NCI-H1930 (cell line): ENCODE measurements at regions not wholly inside any gene's neighbourhood (a gene's known extent, or its start where the extent isn't known, plus 50 kb on each side); places are given as distances from the start of the nearest gene placed in this dataset.

Source experiments
- DNase-seq, 2 experiments: peaks; one replicate each; lab custom pipeline; 2025; lab: John Stamatoyannopoulos, UW

DNA sequence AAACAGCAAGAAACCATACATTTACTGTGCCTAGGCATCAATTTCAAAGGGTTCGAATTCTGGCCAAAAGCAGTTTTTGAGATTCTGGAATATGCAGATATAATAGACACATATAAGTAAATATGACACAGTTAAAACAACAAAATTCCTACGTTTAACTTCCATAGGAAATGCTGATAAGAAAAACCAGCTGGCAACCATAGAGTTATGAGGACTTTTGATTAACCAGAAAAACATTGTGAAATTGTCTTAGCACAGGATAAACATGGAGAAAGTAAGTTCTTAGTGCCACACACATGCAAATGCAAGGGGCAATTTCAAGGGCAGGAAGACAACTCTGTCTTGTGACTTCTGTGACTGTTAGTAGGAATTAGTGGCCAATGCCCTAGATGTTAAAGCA lies 702.1 kb downstream of the TNS3 start:
- DNase-seq, result no peak

DNA sequence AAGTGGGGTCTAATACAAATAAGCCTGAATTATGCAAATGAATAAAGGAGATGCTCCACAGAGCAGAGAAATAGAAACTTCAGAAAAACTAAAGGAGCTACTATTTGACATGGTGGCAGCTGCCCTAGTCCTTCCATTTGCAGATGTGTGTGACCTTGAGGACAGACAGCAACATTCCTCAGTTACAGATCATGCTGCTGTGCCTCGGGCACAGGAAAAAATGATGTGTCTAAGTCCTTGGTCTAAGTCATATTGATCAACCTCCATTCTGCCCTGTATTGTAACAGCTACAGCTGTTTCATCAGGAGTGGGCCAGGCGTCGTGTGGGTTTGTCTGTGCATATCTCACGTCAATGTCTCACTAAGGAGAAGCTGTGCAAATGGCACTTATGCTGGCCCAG lies 710.4 kb downstream of the TNS3 start:
- no peak for DNase-seq

DNA sequence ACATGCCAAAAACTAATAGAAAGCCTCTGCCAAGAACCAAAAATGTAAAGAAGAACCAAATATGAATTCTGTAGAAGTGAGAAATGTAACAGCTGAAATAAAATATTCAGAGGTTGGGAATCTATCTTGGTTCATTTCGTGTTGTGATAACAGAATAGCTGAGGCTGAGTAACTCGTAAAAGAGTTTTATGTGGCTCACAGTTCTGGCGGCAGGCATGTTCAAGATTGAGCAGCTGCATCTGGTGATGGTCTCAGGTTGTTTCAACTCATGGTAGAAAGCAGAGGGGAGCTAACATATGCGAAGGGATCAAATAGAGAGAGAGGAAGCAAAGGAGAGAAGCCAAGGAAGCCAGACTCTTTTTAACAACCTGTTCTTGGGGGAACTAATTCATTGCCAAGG lies 717.2 kb downstream of the TNS3 start:
- no peak for DNase-seq

DNA sequence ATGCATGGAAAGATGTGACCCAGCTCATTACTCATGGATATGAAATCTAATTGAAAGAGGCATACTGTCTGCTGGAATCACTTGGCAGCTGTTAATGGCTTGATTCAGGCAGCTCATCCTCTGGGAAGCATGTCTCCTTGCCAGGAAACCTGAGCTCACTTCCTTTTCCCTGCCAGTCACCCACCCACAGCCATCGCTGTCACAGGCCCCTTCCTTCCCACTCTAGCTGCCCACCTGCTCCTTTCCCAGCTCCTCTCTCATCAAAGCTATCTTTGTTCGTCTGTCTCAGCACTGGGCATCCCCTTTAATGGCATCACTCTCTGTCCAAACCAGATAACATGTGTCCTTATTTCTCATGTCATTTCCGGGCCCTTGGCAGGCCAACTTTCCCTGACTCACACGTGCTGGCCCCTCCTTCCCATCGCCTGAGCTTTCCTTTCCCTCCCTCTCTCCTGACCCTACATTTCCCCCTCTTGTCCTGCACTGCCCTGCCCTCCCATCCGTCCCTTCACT lies 721.9 kb downstream of the TNS3 start:
- no peak for DNase-seq

DNA sequence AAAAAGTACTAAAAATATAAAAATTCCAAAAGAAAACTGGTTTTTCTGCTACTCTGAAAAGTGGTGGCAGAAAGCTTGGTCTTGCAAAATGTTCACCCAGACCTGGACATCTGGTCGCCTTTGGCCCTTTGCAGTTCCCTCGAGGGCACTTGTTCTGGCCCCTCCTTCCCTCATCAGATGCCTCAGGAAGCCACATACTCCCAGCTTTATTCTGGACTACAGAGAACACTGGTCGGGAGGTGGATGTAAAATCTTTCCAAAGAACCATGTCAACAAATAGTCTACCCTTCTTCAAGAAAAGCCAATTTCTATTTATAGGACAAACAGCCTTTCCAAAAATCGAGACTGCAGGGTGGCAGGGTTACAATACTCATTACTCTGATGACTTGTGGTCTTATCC lies 726.1 kb downstream of the TNS3 start:
- no peak for DNase-seq

DNA sequence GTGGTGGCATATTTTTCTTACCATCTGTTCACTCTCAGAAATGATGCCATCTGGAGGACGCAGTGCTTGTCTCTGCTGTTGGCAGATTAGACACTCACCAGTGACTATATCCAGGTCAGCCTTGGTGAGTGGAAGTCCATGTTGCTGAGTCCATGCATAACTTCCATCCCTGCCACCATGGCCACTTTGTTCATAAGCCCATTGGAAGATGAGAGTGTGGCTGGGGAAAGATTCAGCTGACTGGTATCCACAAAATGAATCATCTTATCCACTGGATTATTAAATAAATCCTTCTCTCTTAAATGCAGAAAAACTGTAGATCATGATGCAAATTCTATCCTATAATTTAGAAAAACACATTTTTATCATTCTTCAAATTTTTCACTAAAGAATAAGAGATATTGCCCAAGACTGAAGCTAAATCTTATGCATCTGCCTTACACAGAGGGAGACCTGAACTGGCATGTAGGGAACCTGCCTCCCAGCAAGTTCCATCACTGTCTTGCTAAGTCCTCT lies 726.9 kb downstream of the TNS3 start:
- DNase-seq, result no peak

DNA sequence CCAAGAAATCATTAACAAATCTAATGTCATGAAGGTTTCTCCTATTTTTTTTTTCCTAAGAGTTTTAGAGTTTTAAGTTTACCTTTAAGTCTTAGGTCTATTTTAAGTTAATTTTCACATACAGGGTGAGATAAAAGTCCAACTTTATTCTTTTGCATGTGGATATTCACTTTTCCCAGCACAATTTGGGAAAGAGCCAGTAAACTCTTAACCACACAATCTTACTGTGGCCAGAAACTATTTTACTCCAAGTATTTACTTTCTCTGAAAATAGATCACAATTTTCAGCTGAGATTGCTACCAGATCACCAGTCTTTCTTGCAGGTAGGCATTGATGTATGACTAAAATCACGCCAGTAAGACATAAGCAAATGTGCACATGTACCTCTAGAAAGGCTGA lies 728.5 kb downstream of the TNS3 start:
- no peak for DNase-seq

DNA sequence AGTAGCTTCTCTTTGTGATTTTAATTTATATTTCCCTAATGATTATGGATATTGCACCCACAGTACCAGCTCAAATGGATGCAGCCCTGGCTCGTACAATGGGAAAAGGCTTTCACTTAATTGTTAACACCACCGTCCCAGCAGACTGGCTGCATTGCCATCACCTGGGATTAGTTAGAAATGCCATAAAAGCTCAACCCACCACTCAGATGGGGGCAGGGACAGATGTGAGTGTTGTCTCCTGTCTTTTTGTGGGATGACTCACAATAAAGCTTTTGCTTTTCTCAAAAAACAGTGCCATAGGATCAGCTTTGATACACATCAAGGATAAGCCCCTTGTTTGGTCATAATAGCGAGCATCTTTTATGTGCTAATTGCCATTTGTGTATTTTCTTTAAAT lies 729.1 kb downstream of the TNS3 start:
- DNase-seq, result peak; percentile 42 to 46

DNA sequence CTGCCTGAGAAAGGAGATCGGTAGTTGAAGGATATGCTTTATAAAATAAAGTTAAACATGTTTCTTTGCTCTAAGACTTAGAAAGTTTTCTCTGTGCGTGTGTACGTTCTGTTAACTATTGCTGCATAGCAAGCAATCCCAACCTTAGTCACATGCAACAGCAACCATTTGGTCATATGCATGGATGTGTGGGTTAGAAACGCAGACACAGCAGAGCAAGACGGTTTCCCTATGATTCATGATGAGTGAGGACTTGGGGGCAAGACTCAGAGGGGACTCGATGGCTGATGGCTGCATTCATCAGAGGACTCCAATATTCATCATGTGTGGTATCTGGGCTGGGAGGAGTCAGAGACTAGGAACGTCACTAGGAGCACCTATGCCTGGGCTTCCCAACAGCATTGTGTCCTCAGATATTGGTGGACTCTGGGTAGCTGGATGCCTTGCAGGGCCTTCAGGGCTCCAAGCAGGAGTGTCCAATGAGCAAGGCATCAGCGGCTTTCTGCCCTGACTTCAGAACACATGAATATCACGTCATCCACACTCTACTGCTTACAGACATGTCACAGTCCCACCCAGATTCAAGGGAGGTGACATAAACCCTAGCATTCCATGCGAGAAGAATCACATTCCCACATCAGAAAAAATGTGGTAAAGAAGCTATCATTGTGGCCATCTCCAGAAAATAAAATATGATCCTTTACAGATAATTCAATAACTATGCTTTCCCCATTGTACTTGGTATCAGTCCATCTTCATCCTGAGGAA lies 731.2 kb downstream of the TNS3 start:
- DNase-seq, result no peak

DNA sequence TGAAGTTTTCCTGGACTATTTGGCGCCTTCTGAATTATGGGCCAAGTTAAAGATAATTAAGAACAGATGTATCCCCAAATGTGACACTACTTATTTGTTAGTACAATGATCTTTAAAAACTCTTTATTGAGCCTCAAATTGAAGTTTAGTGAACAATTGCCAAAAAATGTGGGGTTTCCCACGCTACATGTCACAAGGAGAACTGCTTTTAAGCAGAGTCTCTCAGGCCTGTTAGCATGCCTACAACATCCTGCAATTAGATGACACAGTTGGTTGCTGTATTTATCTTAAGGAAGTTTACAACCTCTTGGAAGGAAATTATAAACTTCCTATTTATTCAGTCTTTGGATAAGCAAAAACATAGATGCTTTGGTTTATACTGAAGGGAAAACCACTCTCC lies 733.0 kb downstream of the TNS3 start:
- no peak for DNase-seq

DNA sequence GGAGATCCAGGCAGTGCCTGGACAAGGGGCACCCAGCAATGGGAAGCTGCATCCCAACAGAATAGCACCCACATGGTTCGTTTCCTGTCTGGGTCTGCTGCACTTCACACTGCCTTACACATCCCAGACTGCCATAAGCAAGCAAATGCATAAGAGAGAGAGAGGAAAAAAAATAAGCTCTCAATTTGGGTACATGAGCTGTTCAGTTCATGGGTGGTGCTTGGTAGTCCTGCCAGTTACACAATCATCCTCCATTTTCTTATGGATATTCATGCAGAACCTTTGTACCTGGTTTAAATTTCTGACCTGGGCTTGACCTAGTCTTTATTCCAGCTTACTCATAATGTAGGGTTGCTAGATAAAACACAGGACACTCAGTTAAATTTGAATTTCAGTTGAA lies 733.6 kb downstream of the TNS3 start:
- DNase-seq, result no peak

DNA sequence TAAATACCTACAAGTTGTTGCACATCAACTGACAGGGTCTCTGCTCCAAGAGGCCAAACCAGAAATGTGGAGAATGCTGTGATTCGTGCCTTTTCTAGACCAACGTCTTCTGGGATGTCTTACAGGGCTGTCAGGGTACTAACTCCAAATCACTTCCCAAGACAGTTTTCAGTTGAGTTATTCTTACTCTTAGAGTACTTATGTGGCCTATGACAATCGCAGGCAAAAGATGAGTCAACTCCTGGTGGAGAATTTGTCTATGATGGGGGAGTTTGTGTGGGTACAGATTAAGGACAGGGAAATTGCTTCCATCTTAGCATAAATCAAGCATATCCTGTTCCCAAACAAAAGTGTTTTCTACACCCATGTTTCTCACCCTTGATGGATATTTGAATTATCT lies 734.8 kb downstream of the TNS3 start:
- no peak for DNase-seq

DNA sequence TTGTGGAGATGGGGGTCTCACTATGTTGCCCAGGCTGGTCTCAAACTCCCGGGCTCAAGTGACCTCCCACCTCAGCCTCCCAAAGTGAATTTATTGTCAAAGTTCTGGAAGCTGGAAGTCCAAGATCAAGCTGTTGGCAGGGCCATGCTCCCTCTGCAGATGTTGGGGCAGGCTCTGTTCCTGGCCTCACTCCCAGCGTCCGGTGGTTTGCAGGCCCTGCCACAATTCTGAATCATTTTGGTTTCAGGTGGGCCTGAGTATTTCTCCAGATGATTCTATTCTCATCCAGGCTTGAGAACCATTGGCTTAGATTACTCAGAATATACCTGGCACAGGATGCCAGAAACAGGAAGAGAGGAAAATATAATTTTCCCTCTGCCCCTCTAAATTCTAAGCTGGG lies 737.4 kb downstream of the TNS3 start:
- DNase-seq, result no peak

DNA sequence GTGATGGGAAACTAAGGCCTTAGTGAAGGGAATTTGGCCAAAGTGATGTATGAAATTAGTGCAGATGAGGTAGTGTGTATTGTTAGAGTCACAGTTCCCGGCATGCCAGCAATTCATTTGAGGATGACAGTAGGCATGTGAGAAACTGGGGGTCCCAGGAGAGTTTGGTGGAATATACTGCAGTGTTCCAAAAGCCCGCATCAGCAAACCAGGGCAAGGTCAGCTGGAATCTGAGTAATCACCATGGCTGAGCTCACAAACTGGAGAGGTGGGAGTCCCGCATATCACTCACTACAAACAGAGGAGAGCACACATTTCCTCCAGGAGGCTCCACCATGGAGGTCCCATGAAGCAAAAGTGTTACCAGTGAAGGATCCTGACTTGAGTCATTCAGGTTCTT lies 740.7 kb downstream of the TNS3 start:
- DNase-seq, result no peak

DNA sequence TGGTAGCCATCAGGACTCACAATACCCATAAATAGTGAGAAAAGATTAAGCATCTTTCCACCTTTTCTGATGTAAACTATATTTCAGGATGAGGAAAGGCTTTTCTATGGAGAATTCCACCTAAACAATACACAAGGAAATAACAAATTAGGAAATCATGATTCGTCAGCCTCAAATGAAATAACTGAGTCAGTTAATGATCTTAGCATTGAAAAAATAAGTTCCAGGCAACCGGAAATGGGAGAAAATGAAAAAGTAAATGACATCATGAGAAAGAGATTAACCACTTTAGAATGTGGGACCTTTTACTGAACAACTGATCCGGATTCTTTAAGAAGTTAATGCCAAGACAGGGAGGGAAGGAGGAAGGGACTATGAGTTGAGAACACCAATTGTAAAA lies 742.3 kb downstream of the TNS3 start:
- DNase-seq, result no peak

DNA sequence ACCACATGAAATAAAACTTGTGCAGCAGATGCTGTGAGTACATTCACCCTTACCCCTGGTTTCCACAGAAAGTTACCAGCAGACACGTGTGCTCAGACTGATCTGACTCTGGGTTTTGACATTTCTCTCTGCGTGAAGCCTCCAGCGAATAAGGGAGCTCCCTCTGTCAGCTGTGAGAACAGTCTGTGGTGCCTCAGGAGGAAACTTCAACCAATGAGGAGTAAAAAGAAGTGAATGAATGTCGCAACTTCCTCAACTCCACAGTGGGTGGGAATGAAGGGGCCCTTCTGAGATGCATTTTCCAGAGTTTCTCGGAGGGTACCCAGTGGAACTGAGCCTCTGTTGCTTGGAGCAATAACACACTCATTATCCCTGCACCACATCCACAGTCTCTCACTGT lies 743.4 kb downstream of the TNS3 start:
- DNase-seq, result no peak

DNA sequence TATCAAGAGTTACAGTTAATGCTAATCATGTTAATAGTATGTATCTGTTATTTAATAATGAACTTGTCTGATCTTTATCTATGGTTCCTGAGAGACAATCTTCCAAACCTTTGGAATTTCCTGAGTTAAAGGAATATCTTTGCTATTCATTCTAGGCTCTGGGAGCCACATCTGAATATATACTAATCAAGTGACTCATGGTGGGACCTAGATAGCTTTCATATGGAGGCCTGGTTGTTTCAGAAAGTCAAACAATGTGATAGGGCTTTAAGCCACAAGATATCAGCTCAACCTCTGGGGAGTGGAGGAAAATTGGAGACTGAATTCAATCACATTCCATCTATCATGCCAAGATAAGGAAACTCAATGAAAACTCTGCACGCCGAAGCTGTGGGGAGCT lies 746.4 kb downstream of the TNS3 start:
- no peak for DNase-seq

DNA sequence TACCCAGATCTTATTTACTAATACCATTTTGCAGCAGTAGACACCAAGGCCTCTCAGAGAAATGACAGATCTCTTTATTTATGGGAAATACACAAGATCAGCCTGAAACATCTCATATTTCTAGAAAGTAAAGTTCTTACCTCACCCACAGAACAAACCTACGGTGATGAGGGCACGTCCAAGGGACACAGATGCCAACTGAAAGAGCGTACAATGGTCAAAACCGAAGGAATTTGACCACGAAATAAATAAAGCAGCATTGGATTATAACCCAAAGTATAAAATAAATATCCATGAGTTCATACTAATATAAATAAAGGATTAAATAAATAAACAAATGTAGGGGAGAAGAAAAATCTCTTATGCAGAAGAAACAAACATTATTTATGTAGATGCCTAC lies 747.0 kb downstream of the TNS3 start:
- no peak for DNase-seq

DNA sequence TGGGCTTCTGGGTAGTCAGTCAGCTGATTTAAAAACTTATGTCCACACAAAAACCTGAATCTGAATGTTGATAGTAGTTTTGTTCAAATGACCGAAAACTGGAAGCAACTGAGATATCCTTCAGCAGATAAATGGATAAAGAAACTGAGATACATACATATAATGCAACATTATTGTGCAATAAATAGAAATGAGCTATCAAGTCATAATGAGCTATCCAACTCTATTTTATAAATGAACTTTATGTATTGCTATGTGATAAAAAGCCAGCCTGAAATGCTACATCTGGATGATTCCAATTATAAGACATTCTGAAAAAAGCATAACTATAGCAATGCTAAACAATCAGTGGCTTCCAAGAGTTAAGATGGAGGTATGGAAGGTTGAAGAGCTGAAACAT lies 748.7 kb downstream of the TNS3 start:
- DNase-seq, result no peak

DNA sequence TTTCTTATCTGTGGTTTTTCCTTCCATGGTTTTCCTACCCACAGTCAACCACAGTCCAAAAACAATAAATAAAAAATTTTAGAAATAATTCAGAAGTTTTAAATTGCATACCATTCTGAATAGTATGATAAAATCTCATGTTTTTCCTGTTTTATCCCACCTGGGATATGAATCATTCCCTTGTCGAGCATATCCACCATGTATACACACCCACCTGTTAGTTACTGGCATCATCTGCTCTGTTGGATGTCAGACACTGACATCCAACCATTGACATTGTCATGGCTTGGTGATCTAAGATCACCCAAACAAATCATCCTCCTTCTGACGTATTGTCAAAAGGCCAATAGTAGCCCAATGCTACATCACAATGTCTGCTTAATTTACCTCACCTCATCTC lies 749.8 kb downstream of the TNS3 start:
- DNase-seq, result no peak

DNA sequence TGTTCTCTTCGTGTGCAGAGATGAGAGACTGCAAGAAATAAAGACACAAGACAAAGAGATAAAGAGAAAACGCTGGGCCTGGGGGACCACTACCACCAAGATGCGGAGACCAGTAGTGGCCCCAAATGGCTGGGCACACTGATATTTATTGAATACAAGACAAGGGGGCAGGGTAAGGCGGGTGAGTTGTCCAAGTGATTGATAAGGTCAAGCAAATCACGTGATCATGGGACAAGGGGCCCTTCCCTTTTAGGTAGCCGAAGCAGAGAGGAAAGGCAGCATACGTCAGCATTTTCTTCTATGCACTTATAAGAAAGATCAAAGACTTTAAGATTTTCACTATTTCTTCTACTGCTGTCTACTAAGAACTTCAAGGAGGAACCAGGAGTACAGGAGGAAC lies 762.1 kb downstream of the TNS3 start:
- DNase-seq, result no peak

DNA sequence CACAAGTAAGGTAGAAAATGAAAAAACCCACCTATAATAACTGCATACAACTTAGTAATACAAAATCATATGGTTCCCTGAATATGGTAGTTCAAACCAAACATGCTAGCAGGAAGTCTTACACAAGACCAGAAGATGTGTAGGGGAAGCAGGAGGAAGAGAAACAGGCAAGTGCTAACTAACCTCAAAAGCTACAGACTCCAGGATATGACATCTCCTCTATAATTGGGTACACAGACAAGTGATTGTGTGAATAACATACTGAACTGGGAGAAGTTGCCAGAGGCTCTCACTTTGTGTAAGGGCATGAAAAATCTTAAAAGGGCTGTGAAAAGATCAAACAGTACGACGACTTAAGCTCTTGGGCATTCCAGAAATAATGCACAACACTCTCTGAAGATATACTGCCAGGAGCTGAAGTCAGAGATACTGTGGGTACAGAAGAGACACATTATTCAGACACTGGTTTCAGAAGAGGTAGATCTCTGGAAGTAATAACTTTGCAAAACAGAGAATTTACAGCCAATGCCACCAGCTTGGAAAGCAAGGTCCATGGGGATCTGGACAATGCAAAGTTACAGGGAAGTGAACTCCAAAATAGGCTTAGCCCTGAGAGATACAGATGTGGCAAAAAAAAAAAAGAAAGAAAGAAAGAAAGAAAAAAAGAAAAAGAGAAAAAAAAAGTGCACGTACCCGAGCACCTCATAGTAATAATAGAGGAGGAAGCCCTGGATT lies 767.2 kb downstream of the TNS3 start:
- no peak for DNase-seq

DNA sequence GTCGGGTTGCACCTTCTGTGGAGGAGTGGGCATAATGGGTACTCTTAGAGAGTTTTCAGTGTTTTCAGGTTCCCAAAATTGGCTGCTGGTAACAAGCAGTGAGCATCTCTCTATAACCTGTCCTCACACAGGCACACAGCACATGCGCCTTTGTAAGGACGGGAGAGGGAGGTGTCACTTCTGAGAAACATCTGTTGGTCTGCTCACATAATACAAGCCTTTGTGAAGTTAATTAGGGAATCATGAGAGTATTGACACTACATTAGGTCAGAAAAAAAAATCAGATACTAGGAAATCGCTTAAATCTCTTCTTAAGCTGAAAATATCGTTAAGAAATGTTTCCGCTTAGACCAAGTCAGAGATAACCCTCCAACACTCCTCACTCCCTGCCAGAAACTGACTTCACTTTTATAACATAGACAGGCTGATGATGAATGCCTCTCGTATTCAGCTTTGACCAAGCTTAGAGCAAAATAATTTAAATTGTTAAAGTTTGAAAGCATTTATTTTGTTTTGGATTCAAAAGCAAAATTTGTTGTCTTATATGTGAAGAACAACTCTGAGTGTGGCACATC lies 769.7 kb downstream of the TNS3 start:
- DNase-seq, result no peak
